Type B pancreatic cell (in vitro differentiated cells): ENCODE measurements at regions not wholly inside any gene's neighbourhood (a gene's known extent, or its start where the extent isn't known, plus 50 kb on each side); places are given as distances from the start of the nearest gene placed in this dataset.
A peak's percentile ranks its signal among the peaks of the same experiment; 100 is the strongest.

ENCODE experiments used
- DNase-seq: peaks from one replicate; pipeline ENCODE4 v3.0.0; 2021; ENCODE audit warnings: mixed read lengths; ENCODE audit not compliant: unreplicated experiment; ENCODE audit errors: extremely low spot score
- H3K27ac Mint-ChIP-seq: 2 replicates; pipeline ENCODE4 v1.8.0; 2021; ENCODE audit warnings: mild to moderate bottlenecking, mixed read lengths
- H3K27me3 Mint-ChIP-seq: 2 replicates; pipeline ENCODE4 v1.8.0; 2021; ENCODE audit warnings: mixed read lengths
- H3K36me3 Mint-ChIP-seq: 2 replicates; pipeline ENCODE4 v1.8.0; 2021; ENCODE audit warnings: mixed read lengths
- H3K4me1 Mint-ChIP-seq: one replicate; pipeline ENCODE4 v1.8.0; 2021; ENCODE audit warnings: mixed read lengths; ENCODE audit not compliant: unreplicated experiment
- H3K4me3 Mint-ChIP-seq: 2 replicates; pipeline ENCODE4 v1.8.0; 2021; ENCODE audit warnings: mild to moderate bottlenecking, mixed read lengths
- H3K9me3 Mint-ChIP-seq: 2 replicates; pipeline ENCODE4 v1.8.0; 2021; ENCODE audit warnings: mixed read lengths
- CTCF ChIP-seq: fragments of 200-600 bp; sonication (generic); conservative IDR thresholded peaks from 2 replicates; pipeline ENCODE4 v1.5.0; 2021; ENCODE audit warnings: antibody characterized with exemption, mild to moderate bottlenecking

GRCh38 chr12:115017346-115017745 is 333.4 kb upstream of the TBX3 start:
- DNase-seq: no peak
- TF ChIP-seq CTCF: no peak
- Mint-ChIP-seq H3K4me3 (no peak overlapping the region), H3K27ac (no peak overlapping the region), H3K36me3 (peaks cover 8% of the 10 kb centered on the region), H3K9me3 (peaks cover 12% of the 10 kb centered on the region), H3K4me1 (peaks cover 24% of the 10 kb centered on the region), H3K27me3 (peaks cover 7% of the 10 kb centered on the region)

GRCh38 chr12:115013236-115013981 is 329.4 kb upstream of the TBX3 start:
- TF ChIP-seq CTCF: no peak
- Mint-ChIP-seq H3K4me1 (peaks cover 32% of the 10 kb centered on the region), H3K27ac (peak overlapping the region; percentile 71), H3K4me3 (peak overlapping the region; percentile 60), H3K9me3 (peaks cover 13% of the 10 kb centered on the region), H3K27me3 (peaks cover 21% of the 10 kb centered on the region), H3K36me3 (peaks cover 1% of the 10 kb centered on the region)
- DNase-seq: no peak

- H3K4me3 Mint-ChIP-seq: peak overlapping the region; percentile 60
- peaks cover 7% of the 10 kb centered on the region for H3K9me3 Mint-ChIP-seq
- no peak for TF ChIP-seq CTCF
- H3K27me3 Mint-ChIP-seq: peaks cover 23% of the 10 kb centered on the region
- H3K4me1 Mint-ChIP-seq: peaks cover 32% of the 10 kb centered on the region
- no peaks in the 10 kb centered on the region for H3K36me3 Mint-ChIP-seq
- H3K27ac Mint-ChIP-seq: peak overlapping the region; percentile 71
- DNase-seq: no peak
These were observed 328.9 kb upstream of the TBX3 start for GRCh38 chr12:115012861-115013235.

GRCh38 chr12:115011703-115012102 is 327.7 kb upstream of the TBX3 start:
- no peak overlapping the region for H3K27ac Mint-ChIP-seq
- no peak for TF ChIP-seq CTCF
- H3K36me3 Mint-ChIP-seq: no peaks in the 10 kb centered on the region
- peaks cover 23% of the 10 kb centered on the region for H3K27me3 Mint-ChIP-seq
- H3K4me1 Mint-ChIP-seq: peaks cover 32% of the 10 kb centered on the region
- H3K9me3 Mint-ChIP-seq: peaks cover 6% of the 10 kb centered on the region
- H3K4me3 Mint-ChIP-seq: no peak overlapping the region
- no peak for DNase-seq

GRCh38 chr12:115010324-115010995 is 326.5 kb upstream of the TBX3 start:
- no peak overlapping the region for H3K27ac Mint-ChIP-seq
- H3K36me3 Mint-ChIP-seq: no peaks in the 10 kb centered on the region
- TF ChIP-seq CTCF: no peak
- no peak overlapping the region for H3K4me3 Mint-ChIP-seq
- no peak for DNase-seq
- H3K9me3 Mint-ChIP-seq: peaks cover 12% of the 10 kb centered on the region
- peaks cover 32% of the 10 kb centered on the region for H3K4me1 Mint-ChIP-seq
- peaks cover 27% of the 10 kb centered on the region for H3K27me3 Mint-ChIP-seq
